OCI-LY7 (cell line): ENCODE measurements at regions not wholly inside any gene's neighbourhood (a gene's known extent, or its start where the extent isn't known, plus 50 kb on each side); places are given as distances from the start of the nearest gene placed in this dataset.

Experiments
- BruUV-seq: library from RNA; stranded (reverse); fragments of 400-500 nt; replicated peaks from 2 replicates; lab custom pipeline; 2021; lab: Mats Ljungman, UMichigan
- CTCF ChIA-PET: fragments of 300-600 bp; sonication (Branson Sonifier 250); formaldehyde crosslinking; loops from one replicate; lab custom pipeline; 2022; ENCODE audit warnings: antibody characterized with exemption; ENCODE audit not compliant: unreplicated experiment; lab: Charles Lee
- POLR2A ChIA-PET: fragments of 300-600 bp; sonication (Branson Sonifier 250); formaldehyde crosslinking; loops from one replicate; lab custom pipeline; 2022; ENCODE audit warnings: antibody characterized with exemption; lab: Charles Lee
- DNase-seq: peaks from one replicate; pipeline ENCODE4 v3.0.0-alpha.2; 2015; ENCODE audit warnings: low spot score
- H2AFZ ChIP-seq: fragments of 200-600 bp; sonication (generic), shearing (Covaris generic); 2 replicates; pipeline ENCODE4 v1.6.1; 2014; ENCODE audit warnings: mild to moderate bottlenecking, antibody characterized with exemption, low read length, moderate library complexity
- H3K27ac ChIP-seq: fragments of 200-600 bp; sonication (generic); 2 replicates; pipeline ENCODE4 v1.5.1; 2014; ENCODE audit warnings: mixed run types, low read depth, mild to moderate bottlenecking, moderate library complexity, low read length, inconsistent platforms; ENCODE audit not compliant: poor library complexity, severe bottlenecking
- H3K36me3 ChIP-seq: fragments of 200-600 bp; sonication (generic); 2 replicates; pipeline ENCODE4 v1.6.1; 2014; ENCODE audit warnings: mild to moderate bottlenecking, antibody characterized with exemption, low read length, moderate library complexity, mixed read lengths; ENCODE audit not compliant: insufficient read depth
- H3K4me1 ChIP-seq: fragments of 200-600 bp; sonication (generic); 2 replicates; pipeline ENCODE4 v1.5.1; 2014; ENCODE audit warnings: mild to moderate bottlenecking, low read length; ENCODE audit not compliant: insufficient read depth, poor library complexity, severe bottlenecking
- H3K4me2 ChIP-seq: fragments of 200-600 bp; sonication (generic); 2 replicates; pipeline ENCODE4 v1.6.1; 2014; ENCODE audit warnings: mild to moderate bottlenecking, low read length
- H3K4me3 ChIP-seq: fragments of 200-600 bp; sonication (generic); 2 replicates; pipeline ENCODE4 v1.5.1; 2014; ENCODE audit warnings: mild to moderate bottlenecking, low read depth, low read length; ENCODE audit not compliant: poor library complexity, severe bottlenecking
- H3K79me2 ChIP-seq: fragments of 200-600 bp; sonication (generic); 2 replicates; pipeline ENCODE4 v1.6.1; 2016; ENCODE audit warnings: low read depth, mild to moderate bottlenecking, low read length, moderate library complexity, mixed read lengths; ENCODE audit not compliant: insufficient read depth
- H3K9me2 ChIP-seq: fragments of 200-600 bp; sonication (generic); 2 replicates; pipeline ENCODE4 v1.6.1; 2016; ENCODE audit warnings: mild to moderate bottlenecking, low read length, mixed read lengths; ENCODE audit not compliant: insufficient read depth
- H3K9me3 ChIP-seq: fragments of 200-600 bp; sonication (generic); 2 replicates; pipeline ENCODE4 v1.6.1; 2014; ENCODE audit warnings: mild to moderate bottlenecking, mixed run types, low read length, mixed read lengths
- H4K20me1 ChIP-seq: fragments of 200-600 bp; sonication (generic); 2 replicates; pipeline ENCODE4 v1.6.1; 2014; ENCODE audit warnings: mild to moderate bottlenecking, antibody characterized with exemption, low read length, moderate library complexity, mixed read lengths; ENCODE audit not compliant: insufficient read depth
- EZH2phosphoT487 ChIP-seq: fragments of 200-600 bp; sonication (generic); IDR thresholded peaks from 2 replicates; pipeline ENCODE4 v1.6.1; 2018; ENCODE audit warnings: low read depth, borderline replicate concordance, mild to moderate bottlenecking, mixed run types, antibody characterized with exemption, low read length, moderate library complexity, mixed read lengths
- intact Hi-C: fragments of 100-400 bp; cut with micrococcal nuclease; formaldehyde crosslinking; loops from one replicate; pipeline ENCODE4 v1.10.0; 2022; ENCODE audit not compliant: unreplicated experiment
- TF ChIP-seq, protein P1 (sequence below): fragments of 200-600 bp; sonication (generic); conservative IDR thresholded peaks from 2 replicates; pipeline ENCODE4 v1.5.1; 2014; ENCODE audit warnings: mild to moderate bottlenecking, antibody characterized with exemption, low read length, moderate library complexity, mixed read lengths

DNA sequence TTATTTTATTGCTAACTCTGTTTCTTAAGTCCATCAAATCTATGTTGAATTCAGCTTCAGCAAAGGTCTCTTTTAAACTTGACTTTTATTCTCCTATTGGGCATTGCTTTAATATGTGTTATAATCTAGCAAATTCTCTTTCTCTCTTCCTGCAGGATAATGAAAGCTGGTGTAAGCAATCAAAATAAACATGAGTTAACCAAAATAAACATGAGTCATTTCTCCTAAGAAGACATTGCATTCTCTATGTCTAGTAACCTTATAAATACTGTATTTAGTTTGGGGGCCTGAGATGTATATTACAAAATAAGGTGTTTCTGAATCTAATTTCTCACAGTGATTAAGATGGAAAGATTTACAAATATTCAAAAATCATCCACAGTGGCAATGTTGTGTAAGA is 739.1 kb upstream of the ATXN7L3B start:
- H3K4me3 ChIP-seq, result no peak overlapping the region
- POLR2A ChIA-PET, result no interaction called here
- H2AFZ ChIP-seq, result no peak overlapping the region
- DNase-seq, result no peak
- H3K9me2 ChIP-seq, result no peaks in the 10 kb centered on the region
- CTCF ChIA-PET, result no interaction called here
- no peaks in the 10 kb centered on the region for H3K79me2 ChIP-seq
- TF ChIP-seq, protein P1, sequence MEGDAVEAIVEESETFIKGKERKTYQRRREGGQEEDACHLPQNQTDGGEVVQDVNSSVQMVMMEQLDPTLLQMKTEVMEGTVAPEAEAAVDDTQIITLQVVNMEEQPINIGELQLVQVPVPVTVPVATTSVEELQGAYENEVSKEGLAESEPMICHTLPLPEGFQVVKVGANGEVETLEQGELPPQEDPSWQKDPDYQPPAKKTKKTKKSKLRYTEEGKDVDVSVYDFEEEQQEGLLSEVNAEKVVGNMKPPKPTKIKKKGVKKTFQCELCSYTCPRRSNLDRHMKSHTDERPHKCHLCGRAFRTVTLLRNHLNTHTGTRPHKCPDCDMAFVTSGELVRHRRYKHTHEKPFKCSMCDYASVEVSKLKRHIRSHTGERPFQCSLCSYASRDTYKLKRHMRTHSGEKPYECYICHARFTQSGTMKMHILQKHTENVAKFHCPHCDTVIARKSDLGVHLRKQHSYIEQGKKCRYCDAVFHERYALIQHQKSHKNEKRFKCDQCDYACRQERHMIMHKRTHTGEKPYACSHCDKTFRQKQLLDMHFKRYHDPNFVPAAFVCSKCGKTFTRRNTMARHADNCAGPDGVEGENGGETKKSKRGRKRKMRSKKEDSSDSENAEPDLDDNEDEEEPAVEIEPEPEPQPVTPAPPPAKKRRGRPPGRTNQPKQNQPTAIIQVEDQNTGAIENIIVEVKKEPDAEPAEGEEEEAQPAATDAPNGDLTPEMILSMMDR, result no peak
- no peak for TF ChIP-seq EZH2phosphoT487
- H3K36me3 ChIP-seq, result no peaks in the 10 kb centered on the region
- no peak overlapping the region for H3K4me2 ChIP-seq
- 0 out of 2 replicates have a peak, but pooled peaks cover 5% of the 10 kb centered on the region for H3K9me3 ChIP-seq
- no peaks in the 10 kb centered on the region for H3K4me1 ChIP-seq
- BruUV-seq, result no TSS peak
- H3K27ac ChIP-seq, result no peak overlapping the region
- intact Hi-C loops, result no loop called here
- H4K20me1 ChIP-seq, result no peaks in the 10 kb centered on the region

DNA sequence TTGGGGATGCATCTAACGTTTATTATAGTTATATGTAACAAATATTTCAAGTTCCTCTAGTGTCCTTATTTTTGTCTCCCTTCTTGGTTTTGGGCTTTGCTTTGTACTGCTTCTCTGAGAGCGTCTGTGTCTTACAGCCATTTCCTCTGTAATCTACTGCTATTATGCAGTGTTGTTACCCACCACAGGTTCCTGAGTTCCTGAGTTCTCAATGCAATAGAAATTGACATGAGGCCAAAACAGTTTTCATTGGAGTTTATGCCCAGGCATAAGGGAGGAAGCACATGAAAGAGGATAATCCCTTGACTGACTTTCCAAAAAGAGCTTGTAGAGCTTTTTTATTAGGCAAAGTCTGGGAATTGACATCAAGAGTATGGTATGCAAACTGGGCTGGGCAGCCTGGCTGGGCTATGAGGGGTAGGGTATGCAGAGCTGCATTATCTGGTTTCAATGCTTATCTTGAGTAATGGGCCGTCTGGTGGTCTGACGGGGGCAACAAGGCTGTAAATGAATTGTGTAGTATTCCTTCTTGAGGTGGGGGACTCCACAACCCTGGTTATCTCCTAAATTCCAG is 722.5 kb upstream of the ATXN7L3B start:
- Histone ChIP-seq H2AFZ (no peak overlapping the region), H3K9me2 (no peaks in the 10 kb centered on the region; the same call in 1 of the 2 replicates), H3K9me3 (no peaks in the 10 kb centered on the region), H3K27ac (no peak overlapping the region), H3K4me3 (no peak overlapping the region), H3K79me2 (no peaks in the 10 kb centered on the region), H3K4me2 (no peak overlapping the region), H3K36me3 (no peaks in the 10 kb centered on the region), H3K4me1 (no peaks in the 10 kb centered on the region), H4K20me1 (no peaks in the 10 kb centered on the region)
- intact Hi-C loops, result no loop called here
- POLR2A ChIA-PET, result no interaction called here
- BruUV-seq, result no TSS peak
- DNase-seq, result no peak
- TF ChIP-seq, protein P1, result no peak
- TF ChIP-seq EZH2phosphoT487, result no peak
- CTCF ChIA-PET, result no interaction called here

DNA sequence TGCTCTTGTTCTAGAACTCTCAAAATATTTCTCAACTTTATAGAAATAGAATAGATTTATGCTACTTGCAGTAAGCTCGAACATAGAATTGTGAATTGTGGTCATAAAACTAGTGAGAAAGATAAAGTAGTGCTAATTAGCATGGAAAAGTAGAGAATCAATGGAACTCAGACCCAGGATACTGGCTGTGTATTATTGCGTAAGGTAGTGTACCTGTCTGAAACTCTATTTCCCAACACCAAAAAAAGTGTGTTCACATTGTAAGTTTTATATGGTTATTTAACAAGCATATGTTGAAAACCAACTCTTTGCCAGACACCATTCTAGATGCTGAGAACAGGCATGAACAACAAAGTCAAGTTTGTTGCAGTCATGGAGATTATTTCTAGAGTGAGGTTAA is 720.5 kb upstream of the ATXN7L3B start:
- intact Hi-C loops, result no loop called here
- Histone ChIP-seq H3K4me1 (no peaks in the 10 kb centered on the region), H3K9me2 (no peaks in the 10 kb centered on the region; the same call in 1 of the 2 replicates), H3K36me3 (no peaks in the 10 kb centered on the region), H3K4me3 (no peak overlapping the region), H2AFZ (no peak overlapping the region), H3K27ac (no peak overlapping the region), H3K4me2 (no peak overlapping the region), H3K9me3 (no peaks in the 10 kb centered on the region), H4K20me1 (no peaks in the 10 kb centered on the region), H3K79me2 (no peaks in the 10 kb centered on the region)
- CTCF ChIA-PET, result no interaction called here
- TF ChIP-seq EZH2phosphoT487, result no peak
- TF ChIP-seq, protein P1, result no peak
- POLR2A ChIA-PET, result no interaction called here
- no peak for DNase-seq
- BruUV-seq, result no TSS peak
